Trophoblast cell (in vitro differentiated cells and primary cell): ENCODE measurements at regions not wholly inside any gene's neighbourhood (a gene's known extent, or its start where the extent isn't known, plus 50 kb on each side); places are given as distances from the start of the nearest gene placed in this dataset.

ENCODE experiments used
- DNase-seq, 2 donors: peaks; one replicate each; pipeline ENCODE4 v3.0.0-alpha.2; 2016
- H2AFZ ChIP-seq: 2 replicates; pipeline ENCODE4 v1.6.1; 2013; ENCODE audit warnings: low read length, moderate library complexity, mild to moderate bottlenecking; ENCODE audit not compliant: insufficient read depth, poor library complexity
- H2AK5ac ChIP-seq: 2 replicates; pipeline ENCODE4 v1.6.1; 2013; ENCODE audit warnings: mild to moderate bottlenecking, low read length
- H2BK120ac ChIP-seq: 2 replicates; pipeline ENCODE4 v1.6.1; 2013; ENCODE audit warnings: low read length, mild to moderate bottlenecking, moderate library complexity; ENCODE audit not compliant: insufficient read depth, poor library complexity
- H2BK12ac ChIP-seq: 2 replicates; pipeline ENCODE4 v1.6.1; 2013; ENCODE audit warnings: mild to moderate bottlenecking, low read length, moderate library complexity
- H2BK5ac ChIP-seq: 2 replicates; pipeline ENCODE4 v1.6.1; 2013; ENCODE audit warnings: low read length, low read depth, moderate library complexity, mild to moderate bottlenecking; ENCODE audit not compliant: poor library complexity
- H3K14ac ChIP-seq: 2 replicates; pipeline ENCODE4 v1.6.1; 2013; ENCODE audit warnings: mild to moderate bottlenecking, low read length
- H3K18ac ChIP-seq: 2 replicates; pipeline ENCODE4 v1.6.1; 2013; ENCODE audit warnings: mild to moderate bottlenecking, low read length
- H3K23ac ChIP-seq: 2 replicates; pipeline ENCODE4 v1.6.1; 2013; ENCODE audit warnings: low read length
- H3K27ac ChIP-seq: 2 replicates; pipeline ENCODE4 v1.5.1; 2013; ENCODE audit warnings: low read depth, mild to moderate bottlenecking, inconsistent platforms, low read length, moderate library complexity
- H3K27me3 ChIP-seq: 2 replicates; pipeline ENCODE4 v1.6.1; 2013; ENCODE audit warnings: inconsistent platforms, mild to moderate bottlenecking, low read length, moderate library complexity; ENCODE audit not compliant: insufficient read depth
- H3K36me3 ChIP-seq, 2 experiments: 1 replicate in 1 of 2; 2 replicates in 1 of 2; pipeline ENCODE4 v1.6.1; 2013; ENCODE audit warnings: low read length in 2 of 2, mild to moderate bottlenecking in 2 of 2, moderate library complexity in 1 of 2; ENCODE audit not compliant: insufficient read depth in 2 of 2, control insufficient read depth in 1 of 2
- H3K4ac ChIP-seq: 2 replicates; pipeline ENCODE4 v1.6.1; 2013; ENCODE audit warnings: low read depth, mild to moderate bottlenecking, low read length, moderate library complexity
- H3K4me1 ChIP-seq, 2 experiments: 1 replicate in 1 of 2; 2 replicates in 1 of 2; pipeline ENCODE4 v1.6.1; 2013; ENCODE audit warnings: low read length in 2 of 2, mild to moderate bottlenecking in 2 of 2, moderate library complexity in 1 of 2; ENCODE audit not compliant: insufficient read depth in 2 of 2, control insufficient read depth in 1 of 2
- H3K4me2 ChIP-seq: 2 replicates; pipeline ENCODE4 v1.6.1; 2013; ENCODE audit warnings: inconsistent platforms, mild to moderate bottlenecking, low read length, moderate library complexity
- H3K4me3 ChIP-seq: 2 replicates; pipeline ENCODE4 v1.5.1; 2013; ENCODE audit warnings: mild to moderate bottlenecking, low read depth, low read length, inconsistent platforms
- H3K79me1 ChIP-seq: one replicate; pipeline ENCODE4 v1.6.1; 2013; ENCODE audit warnings: low read length
- H3K79me2 ChIP-seq: 2 replicates; pipeline ENCODE4 v1.6.1; 2013; ENCODE audit warnings: low read length, mild to moderate bottlenecking; ENCODE audit not compliant: control insufficient read depth, insufficient read depth, poor library complexity
- H3K9ac ChIP-seq: 2 replicates; pipeline ENCODE4 v1.6.1; 2013; ENCODE audit warnings: mild to moderate bottlenecking, low read length
- H3K9me3 ChIP-seq: 2 replicates; pipeline ENCODE4 v1.6.1; 2013; ENCODE audit warnings: low read depth, mild to moderate bottlenecking, control low read depth, inconsistent platforms, low read length; ENCODE audit not compliant: insufficient read depth
- H4K12ac ChIP-seq: 2 replicates; pipeline ENCODE4 v1.6.1; 2013; ENCODE audit warnings: low read depth, mild to moderate bottlenecking, low read length, moderate library complexity
- H4K8ac ChIP-seq: 2 replicates; pipeline ENCODE4 v1.6.1; 2013; ENCODE audit warnings: low read depth, mild to moderate bottlenecking, low read length, moderate library complexity
- H4K91ac ChIP-seq: one replicate; pipeline ENCODE4 v1.6.1; 2013; ENCODE audit warnings: low read depth, mild to moderate bottlenecking, low read length, moderate library complexity
- WGBS: extraction: QIAGEN DNeasy Blood & Tissue Kit; methylation state at CpG from one replicate; pipeline ENCODE4 v1.1.7; 2013; ENCODE audit warnings: missing lambda C conversion rate; ENCODE audit not compliant: insufficient read length, insufficient coverage; ENCODE audit errors: extremely low coverage; 5-methylcytosine and 5-hydroxymethylcytosine counted together

DNA sequence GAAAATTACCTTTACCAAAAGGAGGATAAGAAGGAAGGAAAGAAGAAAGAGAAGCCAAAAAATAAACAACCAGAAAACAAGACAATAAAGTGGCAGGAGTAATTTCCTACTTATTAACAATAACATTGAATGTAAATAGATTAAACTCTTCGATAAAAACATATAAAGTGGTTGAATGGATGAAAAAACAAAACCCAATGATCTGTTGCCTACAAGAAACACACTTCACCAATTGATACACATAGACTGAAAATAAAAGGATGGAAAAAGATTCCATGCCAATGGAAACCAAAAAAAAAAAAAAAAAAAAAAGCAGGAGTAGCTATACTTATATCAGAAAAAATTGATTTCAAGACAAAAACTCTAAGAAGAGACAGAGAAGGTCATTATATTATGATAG is 518.9 kb downstream of the BCKDHB start:
- H3K4me2 ChIP-seq = no peak overlapping the region
- no peak overlapping the region for H2BK120ac ChIP-seq
- no peak overlapping the region for H3K4me3 ChIP-seq
- no peak overlapping the region for H3K27ac ChIP-seq
- H4K12ac ChIP-seq = no peak overlapping the region
- no peaks in the 10 kb centered on the region for H3K79me1 ChIP-seq
- H2BK12ac ChIP-seq = no peak overlapping the region
- H3K14ac ChIP-seq = no peak overlapping the region
- H2BK5ac ChIP-seq = no peak overlapping the region
- no peak overlapping the region for H3K4ac ChIP-seq
- no peaks in the 10 kb centered on the region for H3K9me3 ChIP-seq
- H2AK5ac ChIP-seq = no peak overlapping the region
- no CpG with 5 or more reads among the region's 1 CpG for WGBS
- no peak for DNase-seq
- H4K91ac ChIP-seq = no peak overlapping the region
- no peak overlapping the region for H3K18ac ChIP-seq
- no peaks in the 10 kb centered on the region for H3K4me1 ChIP-seq
- H3K36me3 ChIP-seq = no peaks in the 10 kb centered on the region
- no peak overlapping the region for H2AFZ ChIP-seq
- no peak overlapping the region for H4K8ac ChIP-seq
- H3K27me3 ChIP-seq = no peaks in the 10 kb centered on the region
- H3K79me2 ChIP-seq = no peaks in the 10 kb centered on the region
- no peak overlapping the region for H3K9ac ChIP-seq
- no peak overlapping the region for H3K23ac ChIP-seq

DNA sequence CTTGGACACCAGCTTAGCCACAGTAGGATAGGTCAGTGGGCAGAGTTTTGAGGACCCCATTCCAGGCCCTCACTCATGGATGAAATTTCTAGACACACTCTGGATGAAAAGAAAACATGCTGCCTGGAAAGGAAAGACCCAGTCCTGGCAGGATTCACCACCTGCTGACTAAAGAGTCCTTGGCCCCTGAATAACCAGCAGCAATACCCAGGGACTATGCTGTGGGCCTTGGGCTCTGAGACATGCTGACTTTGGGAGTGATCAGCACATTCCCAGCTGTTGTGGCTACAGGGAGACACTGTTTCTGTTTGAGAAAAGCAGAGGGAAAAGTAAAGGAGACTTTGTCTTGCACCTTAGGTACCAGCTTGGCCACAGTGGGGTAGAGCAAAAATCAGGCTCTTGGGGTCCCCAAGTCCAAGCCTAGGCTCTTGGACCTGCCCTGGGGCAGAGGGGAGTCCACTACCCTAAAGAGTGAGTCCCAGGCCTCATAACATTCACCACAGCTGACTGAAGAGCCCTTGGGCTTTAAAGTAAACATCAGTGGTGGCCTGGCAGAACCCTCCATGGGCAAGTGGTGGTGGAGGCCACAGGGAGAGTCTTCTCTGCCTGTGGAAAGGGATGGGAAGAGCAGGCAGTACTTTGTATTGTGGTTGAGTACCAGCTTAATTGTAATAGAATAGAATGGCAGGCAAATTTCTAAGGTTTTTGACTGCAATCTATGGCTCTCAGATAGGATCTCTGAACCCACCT is 516.8 kb downstream of the BCKDHB start:
- Histone ChIP-seq H2BK120ac (no peak overlapping the region), H3K4me3 (no peak overlapping the region), H3K23ac (no peak overlapping the region), H2BK5ac (no peak overlapping the region), H3K79me1 (no peaks in the 10 kb centered on the region), H3K14ac (no peak overlapping the region), H3K27me3 (no peaks in the 10 kb centered on the region), H4K8ac (no peak overlapping the region), H3K79me2 (no peaks in the 10 kb centered on the region), H4K12ac (no peak overlapping the region), H3K18ac (no peak overlapping the region), H3K4ac (no peak overlapping the region), H3K4me2 (no peak overlapping the region), H3K27ac (no peak overlapping the region), H3K4me1 (no peaks in the 10 kb centered on the region), H2BK12ac (no peak overlapping the region), H3K9ac (no peak overlapping the region), H4K91ac (no peak overlapping the region), H2AK5ac (no peak overlapping the region), H2AFZ (no peak overlapping the region), H3K9me3 (no peaks in the 10 kb centered on the region), H3K36me3 (no peaks in the 10 kb centered on the region)
- DNase-seq = peak in 1 of 2 donors; percentile 17

DNA sequence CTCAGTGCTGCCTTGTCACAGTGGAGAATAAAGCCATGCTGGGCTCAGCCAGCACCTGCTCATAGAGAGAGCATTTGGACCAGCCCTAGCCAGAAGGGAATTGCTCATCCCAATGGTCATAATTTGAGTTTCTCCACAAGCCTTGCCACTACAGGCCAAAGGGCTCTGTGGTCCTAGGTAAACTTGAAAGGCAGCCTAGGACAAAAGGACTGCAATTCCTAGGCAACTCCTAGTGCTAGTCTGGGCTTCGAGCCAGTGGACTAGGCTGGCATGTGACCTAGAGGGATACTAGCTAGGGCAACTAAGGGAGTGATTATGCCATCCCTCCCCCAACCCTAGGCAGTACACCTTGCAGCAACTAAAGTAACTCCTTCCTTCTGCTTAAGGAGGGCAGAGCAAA is 516.2 kb downstream of the BCKDHB start:
- no peaks in the 10 kb centered on the region for H3K79me2 ChIP-seq
- no peaks in the 10 kb centered on the region for H3K36me3 ChIP-seq
- no peak overlapping the region for H3K9ac ChIP-seq
- no peak overlapping the region for H3K18ac ChIP-seq
- H3K4me1 ChIP-seq = no peaks in the 10 kb centered on the region
- no peak overlapping the region for H3K4me2 ChIP-seq
- H3K27ac ChIP-seq = no peak overlapping the region
- no peak overlapping the region for H2AK5ac ChIP-seq
- H3K9me3 ChIP-seq = no peaks in the 10 kb centered on the region
- no peak overlapping the region for H4K91ac ChIP-seq
- no peak overlapping the region for H4K12ac ChIP-seq
- no peaks in the 10 kb centered on the region for H3K27me3 ChIP-seq
- H2AFZ ChIP-seq = no peak overlapping the region
- no peak overlapping the region for H4K8ac ChIP-seq
- peak; percentile 52 to 79 for DNase-seq
- no peak overlapping the region for H3K23ac ChIP-seq
- WGBS = no CpG with 5 or more reads among the region's 1 CpG
- no peak overlapping the region for H2BK12ac ChIP-seq
- no peak overlapping the region for H2BK5ac ChIP-seq
- no peaks in the 10 kb centered on the region for H3K79me1 ChIP-seq
- no peak overlapping the region for H2BK120ac ChIP-seq
- no peak overlapping the region for H3K14ac ChIP-seq
- H3K4me3 ChIP-seq = no peak overlapping the region
- H3K4ac ChIP-seq = no peak overlapping the region

DNA sequence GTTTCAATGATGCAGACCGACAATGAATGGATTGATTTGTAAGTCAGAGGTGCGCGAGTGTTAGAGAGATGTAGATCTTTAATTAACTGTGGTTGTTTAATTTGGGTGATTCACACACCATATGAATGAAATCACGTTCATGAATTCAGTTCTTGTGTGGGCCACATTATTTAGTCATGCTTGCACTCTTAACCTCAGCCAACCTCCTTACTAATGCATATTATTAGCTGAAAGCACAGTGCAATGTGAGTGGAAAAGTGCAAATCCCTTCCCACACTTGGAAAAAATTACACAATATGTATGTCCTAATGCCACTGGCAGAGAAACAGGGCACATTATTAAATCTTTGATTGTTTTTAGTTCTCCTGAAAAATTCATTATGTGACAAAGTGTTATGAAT is 512.5 kb downstream of the BCKDHB start:
- DNase-seq = no peak
- no peak overlapping the region for H3K14ac ChIP-seq
- no peak overlapping the region for H2AFZ ChIP-seq
- H3K9ac ChIP-seq = no peak overlapping the region
- H3K79me2 ChIP-seq = no peaks in the 10 kb centered on the region
- H3K23ac ChIP-seq = no peak overlapping the region
- WGBS = no CpG with 5 or more reads among the region's 4 CpGs
- no peaks in the 10 kb centered on the region for H3K4me1 ChIP-seq
- no peak overlapping the region for H2BK12ac ChIP-seq
- H3K36me3 ChIP-seq = no peaks in the 10 kb centered on the region
- no peaks in the 10 kb centered on the region for H3K79me1 ChIP-seq
- no peak overlapping the region for H4K12ac ChIP-seq
- no peaks in the 10 kb centered on the region for H3K9me3 ChIP-seq
- H2BK120ac ChIP-seq = no peak overlapping the region
- H3K4ac ChIP-seq = no peak overlapping the region
- H3K18ac ChIP-seq = no peak overlapping the region
- no peak overlapping the region for H3K4me2 ChIP-seq
- no peak overlapping the region for H3K4me3 ChIP-seq
- H4K8ac ChIP-seq = no peak overlapping the region
- no peaks in the 10 kb centered on the region for H3K27me3 ChIP-seq
- no peak overlapping the region for H3K27ac ChIP-seq
- no peak overlapping the region for H2BK5ac ChIP-seq
- no peak overlapping the region for H2AK5ac ChIP-seq
- no peak overlapping the region for H4K91ac ChIP-seq
